ENCODE measurements at regions not wholly inside any gene's neighbourhood (a gene's known extent, or its start where the extent isn't known, plus 50 kb on each side); places are given as distances from the start of the nearest gene placed in this dataset.

DNA sequence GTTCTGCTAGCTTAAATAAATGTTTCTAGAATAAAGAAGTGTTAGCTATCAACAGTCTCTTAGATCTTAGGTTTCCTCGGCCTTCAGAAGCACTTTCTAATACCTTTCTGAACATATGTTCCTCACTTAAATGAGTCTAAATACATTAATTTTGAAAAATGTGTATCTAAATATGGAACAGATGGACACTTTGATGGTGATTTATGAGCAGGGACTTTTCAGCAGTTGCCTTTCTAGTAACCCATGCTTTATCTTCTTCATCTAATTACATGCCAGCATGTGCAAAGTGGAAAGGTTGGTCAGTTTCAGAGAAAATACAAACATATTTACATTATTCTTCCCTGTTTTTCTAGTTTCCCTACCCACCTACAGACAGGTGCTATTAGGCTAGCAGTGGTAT, 797.0 kb upstream of the CHAC2 start:
- TF ChIP-seq CTCF (IDR thresholded peaks at IDR 0.05; ENCODE audit: insufficient read depth, low read length, poor library complexity, severe bottlenecking) (no peak), EZH2phosphoT487 (conservative IDR thresholded peaks at IDR 0.05; ENCODE audit: low read length) (no peak)

Measured in SU-DHL-6 (cell line).